Mesothelial cell of epicardium (in vitro differentiated cells): ENCODE measurements at regions not wholly inside any gene's neighbourhood (a gene's known extent, or its start where the extent isn't known, plus 50 kb on each side); places are given as distances from the start of the nearest gene placed in this dataset.

ENCODE experiments used
- DNase-seq, 2 experiments: peaks; one replicate each; pipeline ENCODE4 v3.0.0; 2021; ENCODE audit warnings: low spot score in 2 of 2; ENCODE audit not compliant: unreplicated experiment in 2 of 2
- H3K27ac Mint-ChIP-seq: 2 replicates; pipeline ENCODE4 v1.8.0; 2021; ENCODE audit warnings: mixed read lengths
- H3K27me3 Mint-ChIP-seq: 2 replicates; pipeline ENCODE4 v1.8.0; 2021; ENCODE audit warnings: low read depth, mixed read lengths
- H3K36me3 Mint-ChIP-seq: 2 replicates; pipeline ENCODE4 v1.8.0; 2021; ENCODE audit warnings: mixed read lengths
- H3K4me1 Mint-ChIP-seq: 2 replicates; pipeline ENCODE4 v1.8.0; 2021; ENCODE audit warnings: mixed read lengths
- H3K4me3 Mint-ChIP-seq: 2 replicates; pipeline ENCODE4 v1.8.0; 2021; ENCODE audit warnings: mild to moderate bottlenecking, moderate library complexity, mixed read lengths
- H3K9me3 Mint-ChIP-seq: 2 replicates; pipeline ENCODE4 v1.8.0; 2021; ENCODE audit warnings: mixed read lengths
- TF ChIP-seq, protein P1 (sequence below): fragments of 200-600 bp; sonication (generic); IDR thresholded peaks from one replicate; pipeline ENCODE4 v1.5.0; 2021; ENCODE audit warnings: antibody characterized with exemption; ENCODE audit not compliant: unreplicated experiment

DNA sequence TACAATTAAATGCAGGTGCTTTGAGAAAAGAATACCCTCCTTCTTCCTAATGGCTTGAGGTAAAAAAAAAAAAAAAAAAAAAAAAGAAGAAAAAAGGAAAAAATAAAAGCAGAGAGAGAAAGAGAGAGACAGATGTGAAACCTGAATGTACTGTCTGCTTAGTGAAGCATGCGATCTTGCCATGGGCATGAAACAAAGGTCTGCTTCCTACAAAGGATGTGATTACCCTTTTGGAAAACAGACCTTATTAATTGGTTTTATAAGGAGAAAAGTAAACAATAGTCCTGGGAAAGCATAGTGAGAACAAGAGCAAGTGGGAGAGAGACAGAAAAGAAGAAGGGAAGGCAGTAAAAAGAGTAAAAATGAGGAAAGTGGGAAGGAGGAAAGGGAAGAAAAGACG is 526.1 kb upstream of the PABPC4L start:
- H3K4me3 Mint-ChIP-seq: no peak overlapping the region
- H3K9me3 Mint-ChIP-seq: peaks cover 9% of the 10 kb centered on the region
- no peaks in the 10 kb centered on the region for H3K36me3 Mint-ChIP-seq
- H3K27me3 Mint-ChIP-seq: no peaks in the 10 kb centered on the region
- H3K27ac Mint-ChIP-seq: no peak overlapping the region
- no peak for DNase-seq
- H3K4me1 Mint-ChIP-seq: no peaks in the 10 kb centered on the region
- TF ChIP-seq, protein P1, sequence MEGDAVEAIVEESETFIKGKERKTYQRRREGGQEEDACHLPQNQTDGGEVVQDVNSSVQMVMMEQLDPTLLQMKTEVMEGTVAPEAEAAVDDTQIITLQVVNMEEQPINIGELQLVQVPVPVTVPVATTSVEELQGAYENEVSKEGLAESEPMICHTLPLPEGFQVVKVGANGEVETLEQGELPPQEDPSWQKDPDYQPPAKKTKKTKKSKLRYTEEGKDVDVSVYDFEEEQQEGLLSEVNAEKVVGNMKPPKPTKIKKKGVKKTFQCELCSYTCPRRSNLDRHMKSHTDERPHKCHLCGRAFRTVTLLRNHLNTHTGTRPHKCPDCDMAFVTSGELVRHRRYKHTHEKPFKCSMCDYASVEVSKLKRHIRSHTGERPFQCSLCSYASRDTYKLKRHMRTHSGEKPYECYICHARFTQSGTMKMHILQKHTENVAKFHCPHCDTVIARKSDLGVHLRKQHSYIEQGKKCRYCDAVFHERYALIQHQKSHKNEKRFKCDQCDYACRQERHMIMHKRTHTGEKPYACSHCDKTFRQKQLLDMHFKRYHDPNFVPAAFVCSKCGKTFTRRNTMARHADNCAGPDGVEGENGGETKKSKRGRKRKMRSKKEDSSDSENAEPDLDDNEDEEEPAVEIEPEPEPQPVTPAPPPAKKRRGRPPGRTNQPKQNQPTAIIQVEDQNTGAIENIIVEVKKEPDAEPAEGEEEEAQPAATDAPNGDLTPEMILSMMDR: no peak

DNA sequence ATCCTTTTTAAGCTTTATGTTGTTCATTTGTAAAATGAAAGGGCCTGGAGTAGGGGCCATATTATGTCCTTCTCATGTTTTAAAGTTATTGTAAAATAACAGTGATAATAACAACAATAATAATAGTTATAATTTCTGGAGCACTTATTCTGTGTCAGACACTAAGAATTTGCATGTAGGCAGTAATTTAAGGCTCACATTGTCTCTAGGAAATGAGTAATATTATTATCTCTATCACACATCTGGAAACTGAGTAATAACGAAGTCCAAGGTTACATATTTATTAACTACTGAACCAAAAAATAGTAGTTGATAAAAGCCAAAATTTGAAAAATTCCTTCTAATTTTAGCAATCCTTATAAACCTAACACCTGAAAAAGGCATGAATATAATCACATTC is 520.7 kb upstream of the PABPC4L start:
- TF ChIP-seq, protein P1: no peak
- Mint-ChIP-seq H3K27ac (no peak overlapping the region), H3K4me1 (peaks cover 13% of the 10 kb centered on the region), H3K27me3 (no peaks in the 10 kb centered on the region), H3K9me3 (peaks cover 3% of the 10 kb centered on the region), H3K36me3 (no peaks in the 10 kb centered on the region), H3K4me3 (no peak overlapping the region)
- DNase-seq: no peak

DNA sequence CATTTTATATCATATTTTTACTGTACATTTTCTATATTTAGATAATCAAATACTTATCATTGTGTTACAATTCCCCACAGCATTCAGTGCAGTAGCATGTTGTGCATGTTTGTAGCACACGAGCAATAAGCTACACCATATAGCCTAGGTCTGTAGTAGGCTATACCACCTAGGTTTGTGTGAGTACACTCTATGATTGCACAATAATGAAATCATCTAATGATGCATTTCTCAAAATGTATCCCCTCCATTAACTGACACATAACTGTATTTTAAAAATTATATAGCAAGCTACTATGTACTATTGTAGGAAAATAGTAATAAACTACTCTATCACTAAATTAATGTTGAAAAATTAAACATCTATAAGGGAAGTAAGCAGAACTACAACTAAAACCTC is 518.4 kb upstream of the PABPC4L start:
- Mint-ChIP-seq H3K27ac (no peak overlapping the region), H3K9me3 (peaks cover 11% of the 10 kb centered on the region), H3K4me3 (no peak overlapping the region), H3K36me3 (no peaks in the 10 kb centered on the region), H3K27me3 (no peaks in the 10 kb centered on the region), H3K4me1 (peaks cover 15% of the 10 kb centered on the region)
- no peak for DNase-seq
- TF ChIP-seq, protein P1: no peak

- no peak for DNase-seq
- no peak overlapping the region for H3K27ac Mint-ChIP-seq
- TF ChIP-seq, protein P1: no peak
- H3K4me1 Mint-ChIP-seq: peaks cover 11% of the 10 kb centered on the region
- H3K9me3 Mint-ChIP-seq: peaks cover 8% of the 10 kb centered on the region
- no peak overlapping the region for H3K4me3 Mint-ChIP-seq
- H3K27me3 Mint-ChIP-seq: no peaks in the 10 kb centered on the region
- H3K36me3 Mint-ChIP-seq: peaks cover 2% of the 10 kb centered on the region
Observed at GRCh38 chr4:134708616-134709015, 507.0 kb upstream of the PABPC4L start.

- Mint-ChIP-seq H3K36me3 (no peaks in the 10 kb centered on the region), H3K27ac (no peak overlapping the region), H3K4me3 (no peak overlapping the region), H3K27me3 (no peaks in the 10 kb centered on the region), H3K9me3 (peaks cover 5% of the 10 kb centered on the region), H3K4me1 (peaks cover 11% of the 10 kb centered on the region)
- TF ChIP-seq, protein P1: no peak
- DNase-seq: no peak
Observed at GRCh38 chr4:134708026-134708425, 506.4 kb upstream of the PABPC4L start.

GRCh38 chr4:134702374-134702773 is 500.8 kb upstream of the PABPC4L start:
- no peak overlapping the region for H3K4me3 Mint-ChIP-seq
- no peak overlapping the region for H3K27ac Mint-ChIP-seq
- peaks cover 3% of the 10 kb centered on the region for H3K36me3 Mint-ChIP-seq
- H3K27me3 Mint-ChIP-seq: no peaks in the 10 kb centered on the region
- peaks cover 1% of the 10 kb centered on the region for H3K4me1 Mint-ChIP-seq
- TF ChIP-seq, protein P1: no peak
- H3K9me3 Mint-ChIP-seq: peaks cover 15% of the 10 kb centered on the region
- DNase-seq: no peak
